D721Med (cell line): ENCODE measurements at regions not wholly inside any gene's neighbourhood (a gene's known extent, or its start where the extent isn't known, plus 50 kb on each side); places are given as distances from the start of the nearest gene placed in this dataset.

ENCODE experiments used
- DNase-seq: peaks from one replicate; pipeline ENCODE4 v3.0.0; 2011; ENCODE audit warnings: low spot score; ENCODE audit not compliant: insufficient read length
- FAIRE-seq: peaks from 2 replicates; lab custom pipeline; 2011; peaks lifted over from hg19 to GRCh38; lab: Jason Lieb, UNC
- TF ChIP-seq, protein P1 (sequence below): IDR thresholded peaks from 2 replicates; pipeline ENCODE4 v1.5.1; 2012; ENCODE audit warnings: mild to moderate bottlenecking, control low read depth; ENCODE audit not compliant: insufficient read depth; ENCODE audit errors: missing control alignments

DNA sequence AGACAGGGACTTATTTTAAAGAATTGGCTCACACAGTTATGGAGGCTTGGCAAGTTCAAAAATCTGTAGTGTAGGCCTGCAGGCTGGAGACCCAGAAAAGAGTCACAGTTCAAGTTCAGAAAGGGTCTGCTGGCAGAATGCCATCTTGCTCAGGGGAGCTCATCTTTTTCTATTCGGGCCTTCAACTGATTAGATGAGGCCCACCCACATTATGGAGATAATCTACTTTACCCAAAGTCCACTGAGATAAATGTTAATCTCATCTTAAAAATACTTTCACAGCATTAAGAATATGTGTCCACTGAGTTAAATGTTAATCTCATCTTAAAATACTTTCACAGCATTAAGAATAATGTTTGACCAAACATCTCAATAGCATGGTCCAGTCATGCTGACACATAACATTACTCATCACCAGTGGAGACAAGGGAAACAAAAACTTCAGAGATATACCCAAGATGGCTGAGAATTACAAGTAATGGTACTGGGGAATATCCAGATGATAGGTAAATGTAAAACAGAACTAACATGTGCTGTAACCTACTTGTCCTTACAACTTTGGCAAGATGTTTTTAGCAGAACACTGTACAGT, 74.3 kb upstream of the STAC start:
- FAIRE-seq (no peak), DNase-seq (no peak)
- TF ChIP-seq, protein P1, sequence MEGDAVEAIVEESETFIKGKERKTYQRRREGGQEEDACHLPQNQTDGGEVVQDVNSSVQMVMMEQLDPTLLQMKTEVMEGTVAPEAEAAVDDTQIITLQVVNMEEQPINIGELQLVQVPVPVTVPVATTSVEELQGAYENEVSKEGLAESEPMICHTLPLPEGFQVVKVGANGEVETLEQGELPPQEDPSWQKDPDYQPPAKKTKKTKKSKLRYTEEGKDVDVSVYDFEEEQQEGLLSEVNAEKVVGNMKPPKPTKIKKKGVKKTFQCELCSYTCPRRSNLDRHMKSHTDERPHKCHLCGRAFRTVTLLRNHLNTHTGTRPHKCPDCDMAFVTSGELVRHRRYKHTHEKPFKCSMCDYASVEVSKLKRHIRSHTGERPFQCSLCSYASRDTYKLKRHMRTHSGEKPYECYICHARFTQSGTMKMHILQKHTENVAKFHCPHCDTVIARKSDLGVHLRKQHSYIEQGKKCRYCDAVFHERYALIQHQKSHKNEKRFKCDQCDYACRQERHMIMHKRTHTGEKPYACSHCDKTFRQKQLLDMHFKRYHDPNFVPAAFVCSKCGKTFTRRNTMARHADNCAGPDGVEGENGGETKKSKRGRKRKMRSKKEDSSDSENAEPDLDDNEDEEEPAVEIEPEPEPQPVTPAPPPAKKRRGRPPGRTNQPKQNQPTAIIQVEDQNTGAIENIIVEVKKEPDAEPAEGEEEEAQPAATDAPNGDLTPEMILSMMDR: no peak

DNA sequence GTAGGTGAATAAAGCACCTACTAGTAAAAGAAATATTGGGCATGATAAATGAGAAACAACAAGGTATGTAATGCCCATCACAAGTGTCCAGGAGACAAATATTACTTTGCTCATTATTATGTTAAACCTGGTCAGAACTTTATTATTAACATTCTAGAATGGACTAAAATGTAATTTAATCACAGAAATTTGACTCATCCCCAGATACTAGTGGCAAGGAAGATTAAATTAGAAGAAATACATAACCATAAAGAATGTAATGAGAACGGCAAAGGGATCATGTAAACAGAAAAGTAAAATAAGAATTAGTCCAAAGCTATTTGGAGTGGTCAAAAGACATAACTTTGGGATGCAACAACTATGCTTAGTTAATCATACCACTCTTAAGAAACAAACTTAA, 71.2 kb upstream of the STAC start:
- DNase-seq (no peak), FAIRE-seq (no peak)
- TF ChIP-seq, protein P1: no peak

DNA sequence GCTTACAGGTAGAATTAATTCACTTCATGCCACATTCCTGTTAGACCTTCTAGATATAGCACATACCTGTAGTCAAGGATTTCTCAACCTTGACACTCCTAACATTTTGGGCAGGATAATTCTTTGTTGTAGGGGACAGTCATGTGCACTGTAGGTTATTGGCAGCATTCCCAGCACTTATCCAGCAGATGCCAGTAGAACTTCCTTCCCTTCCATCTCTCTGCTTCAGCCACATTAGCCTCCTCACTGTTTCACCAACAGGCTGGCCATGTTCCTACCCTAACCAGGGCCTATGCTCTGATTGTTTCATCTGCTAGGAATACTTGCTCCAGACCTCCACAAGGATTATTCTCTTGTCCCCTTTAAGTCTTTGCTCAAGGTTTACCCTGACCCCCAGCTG, 68.0 kb upstream of the STAC start:
- FAIRE-seq (no peak), DNase-seq (no peak)
- TF ChIP-seq, protein P1: no peak

DNA sequence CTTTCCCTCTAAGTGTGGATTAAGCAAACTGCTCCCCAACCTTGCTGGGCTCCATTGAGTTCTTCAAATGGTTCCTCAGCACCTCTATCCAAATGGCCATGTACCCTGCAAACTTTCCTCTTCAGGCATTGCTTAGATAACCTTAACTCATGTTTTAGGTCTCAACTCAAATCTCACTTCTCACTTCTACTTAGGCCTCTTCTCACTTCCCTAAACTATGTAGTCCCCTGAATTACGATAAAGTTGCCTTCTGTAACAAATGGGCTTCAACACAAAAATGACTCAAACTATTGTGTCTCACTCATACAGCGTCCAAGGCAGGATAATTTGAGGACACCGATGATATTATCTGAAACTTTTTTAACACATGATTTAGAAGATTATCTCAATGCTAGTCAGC, 62.4 kb upstream of the STAC start:
- FAIRE-seq: no peak
- TF ChIP-seq, protein P1: no peak

DNA sequence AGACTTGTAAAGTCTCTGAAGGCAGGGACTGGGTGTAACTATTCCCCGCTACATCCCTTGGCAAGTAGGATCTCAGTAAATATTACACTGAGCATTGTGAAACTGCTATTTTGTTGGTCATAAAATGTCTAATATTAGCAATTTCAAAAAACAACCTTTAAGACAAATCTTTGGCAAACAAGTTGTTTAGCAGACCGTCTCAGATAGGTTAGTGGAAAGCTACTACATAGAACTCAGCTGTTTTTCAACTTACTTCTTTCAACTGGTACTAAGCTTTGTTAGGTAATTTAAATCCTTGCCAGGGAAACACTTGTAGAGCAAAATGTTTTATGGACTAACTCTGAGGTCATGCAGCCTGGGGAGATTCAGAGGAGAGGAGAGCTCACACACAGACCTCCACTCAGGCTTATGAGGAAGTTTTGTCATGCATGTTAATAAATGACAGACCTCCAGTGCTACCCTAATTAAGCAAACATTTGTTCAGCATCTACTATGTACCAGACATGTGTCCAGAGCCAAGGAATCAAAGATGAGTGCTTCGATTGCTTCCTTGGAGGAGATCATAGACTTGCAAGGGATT, 61.6 kb upstream of the STAC start:
- TF ChIP-seq, protein P1: no peak
- FAIRE-seq (no peak), DNase-seq (no peak)

More for the DNA sequence above, 62.4 kb upstream of the STAC start:
- DNase-seq: no peak

DNA sequence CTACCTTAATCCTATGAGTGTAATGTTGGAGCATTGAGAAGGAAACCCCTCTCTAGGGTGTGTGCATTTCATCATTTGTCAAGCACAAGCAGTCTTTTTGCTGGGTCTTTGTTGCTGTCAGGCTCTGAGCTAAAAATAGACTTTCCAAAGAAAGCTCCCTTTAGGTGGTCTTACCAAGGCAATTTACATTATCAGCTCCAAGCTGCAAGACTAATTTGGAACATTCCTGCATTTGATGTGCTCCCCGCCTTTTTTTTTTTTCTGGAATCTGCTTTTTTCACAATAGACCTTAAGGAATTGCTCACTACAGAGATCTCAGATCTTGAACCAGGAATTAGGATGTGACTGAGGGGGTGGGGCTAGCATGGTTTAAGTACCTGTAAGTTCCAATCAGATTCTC, 60.6 kb upstream of the STAC start:
- TF ChIP-seq, protein P1: no peak
- DNase-seq (no peak), FAIRE-seq (no peak)
